IPS DF 4.7 (cell line): ENCODE measurements at regions not wholly inside any gene's neighbourhood (a gene's known extent, or its start where the extent isn't known, plus 50 kb on each side); places are given as distances from the start of the nearest gene placed in this dataset.

ENCODE experiments used
- DNase-seq: peaks from one replicate; pipeline ENCODE4 v3.0.0-alpha.2; 2013; ENCODE audit warnings: low spot score; ENCODE audit errors: extremely low read depth

DNA sequence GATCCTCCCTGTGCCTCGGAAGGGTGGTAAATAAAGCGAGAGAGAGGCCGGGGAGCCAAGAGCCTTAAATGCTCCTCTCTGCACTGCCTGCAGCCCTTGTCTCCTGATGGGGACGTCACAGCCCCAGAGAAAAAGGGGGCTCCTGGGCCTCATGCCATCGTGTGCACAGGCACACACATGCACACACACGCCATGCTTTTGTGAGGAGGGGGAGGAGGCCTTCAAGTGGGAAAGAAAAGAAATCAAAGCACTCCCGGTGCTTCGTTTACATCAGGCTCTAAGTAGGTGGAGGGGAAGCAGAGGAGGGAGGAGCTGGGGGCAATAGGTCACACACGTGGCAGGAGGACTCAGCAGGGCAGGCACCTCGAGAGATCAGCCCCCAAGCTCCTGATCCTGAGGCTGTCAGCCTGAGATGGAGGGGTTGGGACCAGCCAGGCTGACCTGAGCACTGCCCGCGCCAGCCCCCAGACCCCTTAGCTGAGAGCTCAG lies 68.2 kb upstream of the NECTIN1 start:
- no peak for DNase-seq

DNA sequence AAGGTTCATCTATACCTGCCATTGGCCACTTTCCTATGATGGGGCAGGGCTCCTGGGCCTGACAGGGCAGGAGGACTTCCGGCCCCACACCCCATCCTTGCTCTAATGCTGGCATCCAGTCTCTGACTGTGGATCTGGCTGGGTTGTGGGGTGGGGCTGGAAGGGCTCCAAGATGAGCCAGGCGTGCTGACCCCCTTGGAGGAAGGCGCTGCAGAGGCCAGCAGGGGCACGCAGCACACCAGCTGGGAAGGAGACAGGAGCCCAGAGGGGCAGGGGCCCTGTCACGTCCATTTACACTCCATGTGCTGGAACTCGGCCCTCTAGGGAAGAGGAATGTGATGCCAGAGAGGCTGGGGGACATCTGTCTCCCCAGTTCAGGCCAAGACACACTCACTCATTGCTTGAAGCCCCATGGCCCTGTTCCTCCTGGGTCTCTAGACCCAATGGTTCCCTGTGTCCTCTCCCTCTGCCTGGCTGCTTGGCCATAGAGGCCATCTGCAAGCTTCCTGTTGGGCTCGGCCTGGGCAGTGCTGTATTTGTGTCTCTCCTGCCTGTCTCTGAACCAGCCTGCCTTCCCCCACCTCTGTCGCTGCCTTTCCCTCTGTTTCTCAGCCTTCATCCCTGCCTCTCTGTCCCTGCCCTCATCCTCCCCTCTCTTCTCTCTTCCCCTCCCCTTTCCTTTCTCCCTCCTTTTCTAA lies 67.5 kb upstream of the NECTIN1 start:
- no peak for DNase-seq

DNA sequence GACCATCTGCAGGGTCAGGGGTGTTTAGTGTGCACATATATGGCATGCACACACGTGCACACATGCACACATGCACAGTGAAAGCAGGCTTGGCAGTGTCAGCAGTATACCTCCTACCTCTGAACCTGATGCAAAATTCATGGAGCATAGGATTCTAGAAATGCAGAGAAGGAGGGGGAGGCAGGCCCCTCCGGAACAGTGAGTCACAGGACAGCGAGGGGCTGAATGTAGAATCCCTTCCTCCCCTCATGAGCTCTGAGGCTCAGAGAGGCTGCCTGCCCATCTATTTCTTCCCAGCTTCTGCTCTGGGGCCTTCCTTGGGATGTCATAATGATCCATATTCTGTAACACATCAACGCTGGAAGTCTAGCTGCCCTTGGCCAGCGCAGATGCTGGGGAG lies 66.7 kb upstream of the NECTIN1 start:
- no peak for DNase-seq

DNA sequence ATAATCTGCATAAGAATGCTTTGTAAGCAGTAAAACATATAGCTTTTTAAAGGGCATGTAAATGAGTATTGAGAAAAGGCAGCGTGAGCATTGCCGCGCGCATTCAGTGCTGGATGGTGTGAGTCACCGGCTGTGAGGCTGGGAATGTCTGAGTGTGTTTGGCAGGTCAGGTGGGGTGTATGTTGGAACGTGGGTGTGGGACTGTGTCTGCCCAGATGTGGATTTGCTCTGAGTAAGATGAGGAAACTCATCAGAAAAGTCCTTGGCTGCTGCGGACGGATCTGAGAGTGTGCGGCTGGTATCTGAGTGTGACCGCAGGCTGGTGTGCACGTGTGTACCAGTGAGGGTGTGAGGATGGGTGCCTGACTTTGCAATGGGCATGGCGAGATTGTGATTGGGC lies 66.2 kb upstream of the NECTIN1 start:
- DNase-seq: no peak

DNA sequence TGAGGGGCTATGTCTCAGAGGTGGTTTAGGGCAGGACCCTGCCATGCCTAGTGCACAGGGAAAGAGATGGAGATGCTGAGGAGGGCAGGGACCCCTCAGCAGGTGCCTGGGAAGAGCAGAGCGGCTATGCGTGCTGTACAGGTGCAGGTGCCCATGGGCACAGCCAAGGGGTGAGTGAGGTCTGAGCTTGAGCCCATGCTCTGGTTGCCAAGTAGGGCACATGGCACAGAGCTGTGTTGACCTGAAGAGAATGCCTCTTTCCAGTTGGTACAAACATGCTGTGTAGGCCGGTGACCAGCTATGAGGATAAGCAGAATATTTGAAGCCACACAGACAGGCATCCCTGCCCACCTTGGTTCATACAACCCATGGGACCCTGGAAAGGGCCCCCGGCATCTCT lies 65.8 kb upstream of the NECTIN1 start:
- no peak for DNase-seq

DNA sequence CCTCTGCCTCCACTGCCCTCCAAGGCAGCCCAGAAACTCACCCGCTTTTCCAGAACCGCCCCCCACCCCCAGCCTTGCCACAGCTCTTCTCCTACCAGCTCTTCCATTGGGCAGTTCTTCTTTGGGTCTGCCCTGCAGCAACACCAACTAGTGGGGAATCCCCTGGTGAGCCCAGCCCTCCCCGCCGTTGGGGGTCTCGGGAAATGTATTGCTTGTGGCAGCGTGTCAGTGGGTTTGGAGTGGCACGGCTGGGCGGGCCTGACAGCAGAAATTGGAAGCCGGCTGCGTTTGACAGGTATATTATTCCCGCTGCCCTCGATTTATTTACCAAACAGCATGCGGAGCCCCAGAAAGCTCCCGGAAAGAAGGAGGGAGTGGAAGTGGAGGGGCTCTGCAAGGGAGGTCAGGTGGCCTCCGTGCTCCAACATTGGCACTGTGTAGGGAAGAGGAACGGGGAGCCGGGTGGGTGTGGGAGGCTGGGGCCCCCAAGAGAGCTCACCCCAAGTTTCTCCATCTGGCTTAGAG lies 65.2 kb upstream of the NECTIN1 start:
- DNase-seq: no peak

DNA sequence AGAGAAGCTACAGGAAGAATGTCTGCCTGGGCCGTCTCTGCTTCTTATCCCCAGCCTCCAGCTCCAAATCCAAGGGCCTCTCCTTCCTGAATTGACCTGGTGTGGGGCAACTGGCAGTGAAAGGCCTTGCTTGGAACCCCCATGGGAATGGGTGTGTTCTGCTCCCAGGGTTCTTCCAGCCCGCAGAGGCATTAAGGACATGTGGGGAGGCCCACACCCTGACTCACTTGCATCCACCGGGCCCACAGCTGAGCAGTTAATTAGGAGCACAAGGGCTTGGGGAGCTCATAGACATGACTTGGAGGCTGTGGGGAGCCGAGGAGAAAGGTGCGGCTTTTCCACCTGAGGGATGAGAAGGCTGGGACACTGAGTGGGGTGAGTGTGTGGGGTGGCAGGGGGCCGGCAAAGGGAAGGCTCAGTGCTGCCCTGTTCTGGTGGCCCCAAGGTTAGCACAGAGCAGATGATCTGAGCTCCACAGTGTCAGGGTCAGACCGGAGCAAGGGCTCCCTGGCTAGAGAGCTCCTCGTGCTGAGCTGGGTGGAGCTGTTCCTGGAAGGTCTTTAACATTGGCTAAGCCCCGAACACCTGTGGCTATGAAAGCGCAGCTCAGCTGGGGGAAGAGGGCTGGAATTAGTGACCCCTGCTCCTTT lies 64.5 kb upstream of the NECTIN1 start:
- DNase-seq: no peak

DNA sequence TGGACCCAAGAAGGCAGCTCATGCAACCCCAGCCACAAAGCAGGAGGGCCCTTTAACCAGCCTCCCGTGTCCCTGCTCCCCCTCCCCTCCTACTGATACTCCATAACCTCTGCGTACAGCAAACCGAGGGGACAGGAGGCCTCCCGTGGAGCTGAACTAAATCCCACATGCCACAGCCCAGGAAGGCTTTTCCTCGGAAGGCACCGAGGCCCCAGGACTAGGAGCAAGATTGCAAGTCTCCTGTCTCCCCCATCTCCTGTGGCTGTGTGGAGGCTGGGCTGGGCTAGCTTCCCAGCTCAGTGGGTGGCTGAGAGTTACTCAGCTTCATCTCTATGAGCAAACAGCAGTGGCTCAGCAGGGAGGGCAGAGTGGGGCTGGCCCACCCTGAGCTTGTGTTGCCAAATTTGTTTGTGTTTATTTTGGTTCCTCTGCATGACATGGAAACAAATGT lies 62.7 kb upstream of the NECTIN1 start:
- no peak for DNase-seq

DNA sequence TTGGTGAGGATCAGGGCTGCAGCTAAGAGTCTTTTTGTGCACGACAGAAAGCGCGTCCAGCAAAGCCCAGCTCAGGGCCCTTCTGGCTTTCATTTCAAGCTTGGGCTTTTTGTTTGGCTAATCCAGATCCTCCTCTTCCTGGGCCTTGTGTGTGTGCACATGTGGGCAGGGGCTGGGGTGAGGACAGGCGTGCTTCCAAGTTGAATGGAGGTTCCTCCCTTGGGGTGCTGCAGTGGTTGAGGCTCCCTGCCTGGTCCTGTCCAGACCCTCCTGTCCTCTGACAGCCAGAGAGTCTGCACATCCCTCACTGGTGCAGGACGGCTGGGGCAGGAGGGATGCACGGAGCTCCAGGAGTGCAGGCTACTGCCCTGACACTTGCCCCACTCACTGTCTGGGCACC lies 62.0 kb upstream of the NECTIN1 start:
- DNase-seq: no peak

DNA sequence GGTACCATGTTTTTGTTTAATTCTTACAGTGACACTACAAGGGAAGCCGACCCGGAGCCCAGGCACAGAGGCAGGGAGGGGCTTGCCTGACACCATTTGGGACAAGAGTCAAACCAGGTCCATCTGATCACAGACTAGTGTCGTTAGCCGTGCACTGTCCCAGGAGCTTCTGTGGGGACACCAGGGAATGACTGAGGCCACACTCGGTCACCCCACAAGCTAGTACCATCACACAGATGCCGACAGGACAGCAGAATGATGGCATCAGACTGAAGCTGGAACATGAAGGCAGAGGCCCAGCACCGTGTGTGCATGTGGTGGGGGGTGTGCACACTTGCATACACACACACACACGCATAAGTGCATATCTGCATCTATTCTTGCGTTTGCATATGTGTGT lies 61.5 kb upstream of the NECTIN1 start:
- DNase-seq: no peak

DNA sequence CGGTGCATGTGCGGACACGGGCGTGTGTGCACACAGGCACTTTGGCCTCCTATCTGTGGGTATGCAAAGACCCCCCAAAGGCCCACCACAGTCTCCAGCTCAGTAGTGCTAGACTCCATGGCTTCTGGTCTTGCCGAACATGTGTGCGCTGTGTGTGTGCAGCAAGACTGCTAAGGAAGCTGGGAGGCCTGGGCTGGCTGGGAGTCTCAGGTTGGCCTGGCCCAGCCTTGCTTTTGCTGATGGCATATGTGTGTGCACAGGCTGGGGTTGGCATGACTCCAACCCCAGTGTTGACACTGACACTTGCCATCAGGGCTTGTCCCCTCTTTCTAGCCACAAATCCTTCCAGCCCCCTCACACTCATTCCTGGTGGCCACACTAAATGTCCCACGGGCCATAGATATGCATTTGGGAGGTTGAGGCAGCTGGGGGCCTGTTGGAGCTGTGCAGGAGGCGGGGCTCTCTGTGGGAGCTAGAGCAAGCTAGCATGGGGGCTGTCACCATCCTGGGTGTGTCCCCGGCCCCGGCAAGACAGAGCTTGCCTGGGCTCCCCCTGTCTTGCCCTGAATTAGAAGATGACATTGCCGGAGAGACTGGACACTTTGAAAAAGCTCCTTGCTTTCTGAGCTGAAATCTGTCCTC lies 60.9 kb upstream of the NECTIN1 start:
- no peak for DNase-seq

DNA sequence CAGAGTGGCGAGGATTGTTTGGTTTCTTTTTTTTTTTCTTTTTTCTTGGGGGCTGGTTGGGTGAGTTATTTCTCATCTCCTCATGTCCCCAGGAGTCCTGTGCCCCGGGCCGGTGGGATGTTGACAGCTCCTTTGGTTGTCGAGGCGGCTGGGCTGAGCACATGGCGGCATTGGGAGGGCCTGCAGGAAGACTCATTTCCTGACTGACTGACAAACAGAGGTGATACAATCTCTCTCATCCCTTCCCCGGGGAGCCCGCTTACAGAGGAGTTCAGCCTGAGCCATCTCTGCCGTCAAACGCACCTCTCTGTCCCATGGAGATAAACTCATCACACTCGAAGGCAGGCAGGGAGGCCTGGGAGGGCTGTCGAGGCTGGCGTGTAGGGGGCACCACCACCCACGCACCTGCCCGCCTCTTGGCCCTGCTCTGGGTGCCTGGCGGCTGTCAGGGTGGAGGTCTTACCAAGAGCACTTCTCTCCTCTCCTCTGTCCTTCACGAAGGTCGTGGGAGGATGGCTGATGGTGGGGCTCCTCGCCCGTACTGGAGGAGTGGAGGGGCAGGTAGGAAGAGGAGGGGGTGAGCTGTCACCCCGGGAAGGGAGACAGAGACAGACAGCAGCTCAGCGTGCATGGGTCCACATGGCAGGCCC lies 60.0 kb upstream of the NECTIN1 start:
- DNase-seq: no peak

DNA sequence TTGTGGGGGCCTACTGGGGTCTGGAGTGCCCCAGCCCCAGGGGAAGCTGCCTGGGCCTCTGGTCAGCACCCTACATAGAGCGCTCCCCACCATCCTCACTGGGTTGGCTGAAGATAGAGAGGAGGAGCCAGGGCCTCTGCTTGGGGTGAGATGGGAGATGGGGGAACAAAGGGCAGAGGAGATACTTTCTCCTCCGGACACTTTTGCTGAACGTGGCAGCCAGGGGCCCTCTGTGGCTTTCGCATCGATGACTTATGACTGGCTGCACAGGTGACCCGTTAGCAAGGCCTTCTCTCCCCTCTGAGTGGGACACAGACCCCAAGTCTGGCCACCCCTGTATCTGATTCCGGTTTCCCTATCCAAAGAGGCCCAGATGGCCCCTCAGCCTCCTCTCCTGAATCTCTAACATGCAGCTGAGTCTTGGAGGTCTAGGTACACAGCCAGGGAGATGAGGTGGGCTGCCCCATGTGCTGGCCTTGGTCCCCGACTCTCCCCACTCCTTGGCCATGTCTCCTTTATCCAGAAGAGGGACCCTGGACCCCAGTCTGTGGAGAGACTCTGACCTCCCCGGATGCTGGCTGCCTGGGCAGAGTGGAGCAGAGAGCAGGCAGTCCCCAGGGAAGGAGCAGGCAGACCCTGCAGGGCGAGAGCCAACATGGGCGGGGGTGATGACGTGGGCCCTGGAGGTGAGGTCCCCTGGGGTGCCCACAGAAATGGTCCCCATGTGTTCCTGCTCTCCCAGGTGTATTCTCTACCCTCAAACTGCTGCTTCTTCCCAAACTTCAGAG lies 59.3 kb upstream of the NECTIN1 start:
- DNase-seq: no peak

DNA sequence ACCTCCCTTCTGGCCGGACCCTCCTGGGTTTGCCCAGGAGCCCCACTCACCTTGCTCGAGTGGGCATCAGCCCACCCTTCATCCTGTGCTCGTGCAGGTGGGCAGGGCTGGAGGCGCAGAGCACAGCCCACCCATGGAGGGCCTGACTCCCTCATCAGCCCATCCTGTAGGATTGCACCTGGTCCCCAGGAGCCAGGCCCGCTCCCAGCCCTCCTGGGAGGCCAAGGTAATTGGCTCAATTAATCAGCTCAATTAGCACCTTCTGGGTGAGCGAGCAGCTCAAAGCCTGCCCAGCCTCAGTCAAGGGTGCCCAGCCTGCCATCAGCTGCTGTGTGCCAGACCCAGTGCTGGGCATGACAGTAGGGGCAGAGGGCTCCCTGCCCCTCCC lies 58.1 kb upstream of the NECTIN1 start:
- no peak for DNase-seq

DNA sequence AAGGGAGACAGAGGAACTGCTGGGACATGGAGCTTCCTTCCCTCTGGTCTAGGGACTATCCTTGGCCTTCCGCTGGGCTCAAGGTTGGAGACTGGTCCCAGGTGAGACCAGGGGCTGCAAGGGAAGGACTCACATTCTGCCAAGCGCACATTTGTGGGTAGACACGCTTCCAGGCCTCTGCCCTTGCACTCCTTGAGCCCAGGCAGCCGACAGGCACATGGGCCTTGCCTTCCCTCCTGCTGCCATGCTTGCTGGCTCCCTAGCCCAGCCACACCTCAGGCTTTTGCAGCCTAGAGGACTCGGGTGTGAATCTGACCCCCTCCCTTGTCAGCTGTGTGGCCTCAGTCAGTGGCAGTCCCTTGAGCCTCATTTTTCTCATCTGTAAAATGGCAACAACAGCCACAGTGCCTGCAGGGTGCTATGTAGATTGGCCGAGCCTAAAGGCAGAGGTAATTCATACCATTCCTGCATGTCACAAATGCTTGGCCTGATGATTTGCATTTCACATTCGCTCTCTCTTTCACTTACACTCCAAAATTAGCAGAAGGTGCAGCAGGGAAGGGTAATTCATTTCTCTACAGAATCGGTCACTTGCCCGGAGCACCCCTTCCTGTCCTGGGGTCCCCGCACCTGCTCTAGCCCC lies 57.6 kb upstream of the NECTIN1 start:
- DNase-seq: no peak

DNA sequence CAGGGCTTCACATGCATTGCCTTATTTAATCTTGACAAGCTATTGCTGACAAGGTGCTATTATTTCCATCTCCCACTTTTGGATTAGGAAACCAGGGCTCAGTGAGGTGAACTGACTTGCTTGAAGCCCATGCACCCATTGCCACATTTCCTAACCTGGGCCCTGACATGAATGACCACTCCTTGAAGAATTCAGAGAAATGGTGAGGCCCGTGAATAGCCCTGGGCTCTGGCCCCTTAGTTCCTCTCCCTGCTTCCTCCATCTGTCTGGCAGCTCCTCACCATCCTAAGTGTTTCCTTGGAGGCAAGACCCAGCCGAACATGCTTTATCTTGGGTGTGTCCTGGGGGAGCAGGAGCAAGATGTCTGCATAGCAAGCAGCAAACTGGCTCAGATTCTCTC lies 56.1 kb upstream of the NECTIN1 start:
- DNase-seq: no peak

DNA sequence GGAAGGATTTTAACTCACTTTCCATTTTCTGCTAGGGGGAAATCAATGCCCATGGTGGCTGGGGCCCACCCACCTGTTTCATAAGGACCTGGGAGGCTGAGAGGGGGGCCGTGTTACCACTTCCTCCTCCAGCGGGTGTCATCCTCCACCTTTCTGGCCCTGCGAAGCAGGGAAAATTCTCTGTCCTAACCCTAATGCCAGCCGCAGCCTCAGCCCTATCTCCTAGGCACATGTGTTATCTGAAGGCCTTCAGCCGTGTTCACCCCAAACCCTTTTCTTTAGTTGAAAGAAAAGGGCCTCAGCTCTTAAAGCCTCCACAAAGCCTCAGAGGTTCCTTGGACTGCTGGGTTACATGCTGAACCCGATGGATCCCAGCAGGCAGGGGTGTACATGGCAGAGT lies 55.4 kb upstream of the NECTIN1 start:
- no peak for DNase-seq

DNA sequence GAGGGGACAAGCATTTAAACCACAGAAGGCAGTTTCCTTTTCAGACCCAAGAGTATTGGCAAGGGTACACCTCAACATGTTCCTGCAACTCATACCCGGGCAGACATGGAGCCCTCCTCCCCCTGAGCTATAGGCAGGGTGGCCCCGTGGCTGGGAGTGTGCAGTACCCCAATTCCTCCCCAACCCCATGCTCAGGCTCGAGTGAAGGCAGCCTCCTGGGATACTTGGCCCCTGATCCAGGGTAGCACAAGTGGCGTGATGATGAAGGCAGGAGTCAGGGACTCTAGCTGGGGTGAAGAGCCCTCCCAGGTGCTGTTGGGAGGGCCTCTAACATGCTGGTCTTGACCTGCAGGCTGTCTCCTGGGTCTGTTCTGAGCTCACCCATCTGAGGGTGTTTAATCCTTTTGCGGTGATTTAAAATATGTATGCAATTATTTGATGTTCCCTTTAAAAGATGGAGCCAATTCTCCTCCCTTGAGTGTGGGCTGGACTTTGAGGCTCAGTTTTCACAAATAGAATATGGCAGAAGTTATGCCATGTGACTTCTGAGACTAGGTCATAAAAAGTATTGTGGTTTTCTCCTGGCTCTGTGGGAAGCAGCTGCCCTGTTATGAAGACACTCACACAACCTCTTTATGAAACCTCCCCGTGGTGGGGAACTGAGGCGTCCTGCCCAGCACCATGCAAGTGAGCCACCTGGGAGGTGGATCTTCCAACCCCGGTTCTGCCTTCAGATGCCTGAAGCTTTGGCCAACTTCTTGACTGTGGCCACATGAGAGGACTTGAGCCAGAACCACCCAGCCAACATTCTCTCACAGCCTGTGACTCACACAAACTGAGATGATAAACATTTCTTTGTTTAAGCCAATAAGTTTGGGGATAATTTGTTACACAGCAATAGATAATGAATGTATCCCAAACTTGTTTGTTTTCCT lies 54.7 kb upstream of the NECTIN1 start:
- DNase-seq: no peak

DNA sequence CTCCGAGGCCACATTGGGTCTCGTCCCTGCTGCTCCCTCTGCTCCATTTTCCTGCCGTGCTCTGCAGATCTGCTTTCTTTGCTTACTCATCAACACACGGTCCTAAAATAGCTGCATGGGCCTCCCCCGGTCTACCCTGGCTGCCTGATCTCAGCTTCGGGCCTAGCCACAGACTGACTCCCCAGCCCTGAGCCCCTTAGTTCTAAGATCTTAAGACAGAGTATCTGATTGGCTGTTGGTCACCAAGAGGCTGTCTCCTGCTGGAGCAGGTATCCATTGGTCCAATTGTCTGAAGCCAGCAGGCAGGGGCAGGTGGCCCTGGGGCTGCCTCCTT lies 53.7 kb upstream of the NECTIN1 start:
- DNase-seq: no peak
